Breast epithelium (tissue), 3 donors: ENCODE measurements at regions not wholly inside any gene's neighbourhood (a gene's known extent, or its start where the extent isn't known, plus 50 kb on each side); places are given as distances from the start of the nearest gene placed in this dataset.
"Not testable (repeated sequence)": the region's sequence is repeated elsewhere in the genome, so short reads cannot be mapped to it uniquely, and the experiment has no call there.

Experiments used
- CTCF ChIP-seq, 3 donors: fragments of 450-650 bp; IDR thresholded peaks; one replicate each; pipeline ENCODE4 v1.5.1; 2016 to 2017; ENCODE audit warnings: antibody characterized with exemption in 3 of 3, mild to moderate bottlenecking in 3 of 3, moderate library complexity in 3 of 3
- POLR2A ChIP-seq: fragments of 450-650 bp; IDR thresholded peaks from one replicate; pipeline ENCODE4 v1.6.1; 2016; ENCODE audit warnings: antibody characterized with exemption, mild to moderate bottlenecking, moderate library complexity
- POLR2AphosphoS5 ChIP-seq, 3 donors: sonication (generic); formaldehyde crosslinking; IDR thresholded peaks; one replicate each; pipeline ENCODE4 v1.6.1; 2017; ENCODE audit warnings: antibody characterized with exemption in 3 of 3

- not testable (repeated sequence) for TF ChIP-seq CTCF (IDR thresholded peaks at IDR 0.05); POLR2A; POLR2AphosphoS5 (IDR thresholded peaks at IDR 0.05)
These were observed 74.3 kb upstream of the SOX13 start for GRCh38 chr1:203998571-203998970.
